GM23248 (cell line): ENCODE measurements at regions not wholly inside any gene's neighbourhood (a gene's known extent, or its start where the extent isn't known, plus 50 kb on each side); places are given as distances from the start of the nearest gene placed in this dataset.

Experiments
- DNase-seq: peaks from one replicate; pipeline ENCODE4 v3.0.0-alpha.2; 2015
- H2AFZ ChIP-seq: fragments of 200-600 bp; sonication (generic); 2 replicates; pipeline ENCODE4 v1.6.1; 2016; ENCODE audit warnings: antibody characterized with exemption
- H3F3A ChIP-seq: fragments of 200-600 bp; sonication (generic); 2 replicates; pipeline ENCODE4 v1.6.1; 2016; ENCODE audit warnings: mild to moderate bottlenecking, antibody characterized with exemption, mixed run types; ENCODE audit not compliant: insufficient read depth
- H3K27ac ChIP-seq: fragments of 200-600 bp; sonication (generic); 2 replicates; pipeline ENCODE4 v1.5.1; 2016; ENCODE audit warnings: mild to moderate bottlenecking
- H3K27me3 ChIP-seq: fragments of 200-600 bp; sonication (generic); replicated peaks from 2 replicates; pipeline ENCODE4 v1.6.1; 2016; ENCODE audit warnings: mild to moderate bottlenecking; ENCODE audit not compliant: insufficient read depth
- H3K36me3 ChIP-seq: fragments of 200-600 bp; sonication (generic); 2 replicates; pipeline ENCODE4 v1.6.1; 2016; ENCODE audit warnings: low read depth, mild to moderate bottlenecking
- H3K4me1 ChIP-seq: fragments of 200-600 bp; sonication (generic); 2 replicates; pipeline ENCODE4 v1.6.1; 2016; ENCODE audit warnings: mild to moderate bottlenecking; ENCODE audit not compliant: insufficient read depth
- H3K4me2 ChIP-seq: fragments of 200-600 bp; sonication (generic); one replicate; pipeline ENCODE4 v1.6.1; 2016; ENCODE audit warnings: mild to moderate bottlenecking; ENCODE audit not compliant: unreplicated experiment
- H3K4me3 ChIP-seq: fragments of 200-600 bp; sonication (generic); 2 replicates; pipeline ENCODE4 v1.5.1; 2016; ENCODE audit warnings: mild to moderate bottlenecking
- H3K79me2 ChIP-seq: fragments of 200-600 bp; sonication (generic); 2 replicates; pipeline ENCODE4 v1.6.1; 2016; ENCODE audit warnings: mild to moderate bottlenecking; ENCODE audit not compliant: insufficient read depth
- H3K9ac ChIP-seq: fragments of 200-600 bp; sonication (generic); 2 replicates; pipeline ENCODE4 v1.6.1; 2016; ENCODE audit warnings: mild to moderate bottlenecking
- H3K9me2 ChIP-seq: fragments of 200-600 bp; sonication (generic); 2 replicates; pipeline ENCODE4 v1.6.1; 2016; ENCODE audit warnings: mixed run types, mild to moderate bottlenecking, moderate library complexity; ENCODE audit not compliant: insufficient read depth
- H3K9me3 ChIP-seq: fragments of 200-600 bp; sonication (generic); one replicate; pipeline ENCODE4 v1.6.1; 2017; ENCODE audit warnings: low read depth
- H4K20me1 ChIP-seq: fragments of 200-600 bp; sonication (generic); 2 replicates; pipeline ENCODE4 v1.6.0; 2016; ENCODE audit not compliant: insufficient read depth
- EZH2 ChIP-seq: fragments of 200-600 bp; sonication (generic); IDR thresholded peaks from 2 replicates; pipeline ENCODE4 v1.6.1; 2018; ENCODE audit warnings: antibody characterized with exemption, mild to moderate bottlenecking; ENCODE audit not compliant: insufficient read depth, poor library complexity, severe bottlenecking
- EZH2phosphoT487 ChIP-seq: fragments of 200-600 bp; sonication (generic); IDR thresholded peaks from 2 replicates; pipeline ENCODE4 v1.6.1; 2018; ENCODE audit warnings: antibody characterized with exemption, moderate library complexity, mild to moderate bottlenecking, low read depth; ENCODE audit not compliant: insufficient read depth
- WGBS, 2 experiments: methylation state at CpG; one replicate each; pipeline ENCODE4 v1.1.6; 2015 to 2017; ENCODE audit warnings: low lambda C conversion rate in 2 of 2, low coverage in 1 of 2; ENCODE audit errors: missing lambda C conversion rate in 2 of 2; 5-methylcytosine and 5-hydroxymethylcytosine counted together
- in situ Hi-C: fragments of 300-500 bp; cut with MboI; formaldehyde crosslinking; loops from 2 replicates; pipeline ENCODE4 v1.15.0; 2020

DNA sequence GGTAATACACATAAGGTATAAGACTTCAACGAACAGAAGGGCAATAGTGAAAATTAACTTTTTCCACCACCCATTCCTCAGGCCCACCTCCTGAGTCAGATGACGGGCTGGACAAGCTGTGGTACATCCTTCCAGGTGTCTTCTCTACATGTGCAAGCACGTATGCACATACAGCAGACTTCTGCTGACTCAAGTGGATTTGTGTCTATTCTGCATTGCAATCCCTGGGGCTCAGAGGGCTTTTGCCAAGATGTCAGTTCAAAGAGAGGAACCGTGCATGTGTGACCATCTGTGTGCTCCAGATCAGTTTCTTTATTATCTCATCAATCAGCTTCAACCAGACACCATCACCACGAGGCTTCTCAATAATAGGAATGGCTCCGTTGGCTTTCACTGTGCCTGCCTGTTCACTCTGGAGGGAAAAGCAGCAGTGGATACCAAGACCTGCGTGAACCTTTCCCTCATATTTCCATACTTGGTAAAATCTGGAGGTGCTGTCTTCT lies 288.4 kb downstream of the MTRR start:
- no peaks in the 10 kb centered on the region for H3F3A ChIP-seq
- 7 to 12% methylated on average over 7 of the region's 7 CpGs for WGBS, 2 experiments

DNA sequence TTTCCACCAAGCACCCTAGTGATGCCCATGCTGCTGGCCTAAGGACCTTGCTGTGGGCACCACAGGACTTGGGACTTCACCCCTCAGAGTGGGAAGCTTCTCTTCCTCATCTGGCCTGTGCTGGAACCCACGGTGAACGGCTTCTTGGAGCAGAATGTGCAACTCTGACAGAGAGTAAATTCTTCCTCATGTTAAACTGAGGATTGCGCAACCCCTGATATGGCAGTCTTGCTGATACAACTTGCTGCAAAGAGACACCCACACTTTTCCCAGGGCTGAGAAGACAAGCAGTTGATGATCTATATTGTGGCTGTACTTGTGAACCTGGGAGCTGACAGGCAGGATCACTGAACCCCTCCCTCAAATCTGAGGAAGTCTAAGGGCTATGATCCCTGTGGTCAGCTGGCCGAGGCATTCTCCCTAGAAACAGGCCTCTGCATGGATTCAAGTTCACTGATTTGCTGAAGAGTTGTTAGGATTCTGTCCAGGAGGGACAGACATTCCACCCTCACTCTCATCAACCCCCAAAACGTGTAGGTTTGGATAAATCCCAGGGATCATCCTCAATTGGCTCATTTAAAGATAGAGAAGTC lies 307.2 kb downstream of the MTRR start:
- Histone ChIP-seq H3F3A (no peaks in the 10 kb centered on the region), H3K9ac (no peak overlapping the region), H3K79me2 (no peaks in the 10 kb centered on the region), H3K4me2 (no peak overlapping the region), H3K27ac (no peak overlapping the region), H3K27me3 (no peaks in the 10 kb centered on the region), H4K20me1 (no peaks in the 10 kb centered on the region), H3K36me3 (no peaks in the 10 kb centered on the region), H3K9me2 (no peaks in the 10 kb centered on the region), H2AFZ (no peak overlapping the region), H3K4me3 (no peak overlapping the region), H3K4me1 (no peaks in the 10 kb centered on the region), H3K9me3 (no peaks in the 10 kb centered on the region)
- DNase-seq: peak; percentile 30
- TF ChIP-seq EZH2phosphoT487 (no peak), EZH2 (no peak)
- 19 to 23% methylated on average over 5 of the region's 5 CpGs for WGBS, 2 experiments
- in situ Hi-C loops: no loop called here

More for the DNA sequence above, 288.4 kb downstream of the MTRR start:
- no peaks in the 10 kb centered on the region for H3K79me2 ChIP-seq
- no peak overlapping the region for H3K27ac ChIP-seq
- no peaks in the 10 kb centered on the region for H3K9me2 ChIP-seq
- no peaks in the 10 kb centered on the region for H3K4me1 ChIP-seq
- H3K36me3 ChIP-seq: no peaks in the 10 kb centered on the region
- H3K4me3 ChIP-seq: no peak overlapping the region
- no peak overlapping the region for H3K9ac ChIP-seq
- H3K27me3 ChIP-seq: no peaks in the 10 kb centered on the region
- no peak overlapping the region for H3K4me2 ChIP-seq
- no peak for DNase-seq
- H4K20me1 ChIP-seq: no peaks in the 10 kb centered on the region
- in situ Hi-C loops: no loop called here
- H3K9me3 ChIP-seq: peaks cover 3% of the 10 kb centered on the region
- no peak overlapping the region for H2AFZ ChIP-seq
- no peak for TF ChIP-seq EZH2phosphoT487
- no peak for TF ChIP-seq EZH2

DNA sequence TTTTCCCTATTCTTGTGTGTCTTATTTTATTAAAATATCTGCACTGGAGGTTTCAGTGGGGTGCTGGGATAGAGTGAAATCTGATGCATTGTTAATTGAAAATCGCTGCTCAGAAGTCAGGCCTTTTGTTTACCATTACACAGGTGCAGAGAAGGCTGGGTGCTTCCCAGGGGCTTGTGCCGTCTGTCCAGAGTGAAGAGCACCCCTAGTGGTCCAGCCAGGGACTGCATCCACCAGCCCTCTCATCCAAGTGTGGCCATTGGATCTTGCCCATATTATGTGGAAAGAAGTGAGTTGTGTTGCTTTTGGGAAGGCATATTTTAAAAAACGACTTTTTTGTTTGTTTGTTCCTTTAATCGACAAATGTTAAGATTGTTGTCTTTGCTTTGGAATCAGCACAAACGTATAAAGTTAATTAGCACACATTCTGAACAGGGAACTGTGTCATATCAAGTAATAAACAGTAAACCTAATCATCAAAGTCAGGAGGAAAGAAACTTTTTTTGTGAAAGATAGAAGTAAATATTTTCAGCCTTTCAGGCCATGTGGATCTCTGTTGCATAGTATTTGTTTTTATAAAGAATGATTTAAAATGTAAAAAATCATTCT lies 315.6 kb downstream of the MTRR start:
- Histone ChIP-seq H3K4me2 (no peak overlapping the region), H3K36me3 (no peaks in the 10 kb centered on the region), H3K79me2 (no peaks in the 10 kb centered on the region), H3K9me3 (no peaks in the 10 kb centered on the region), H3F3A (no peaks in the 10 kb centered on the region), H2AFZ (no peak overlapping the region), H3K4me3 (no peak overlapping the region), H3K9me2 (no peaks in the 10 kb centered on the region), H3K27ac (no peak overlapping the region), H4K20me1 (no peaks in the 10 kb centered on the region), H3K9ac (no peak overlapping the region), H3K4me1 (no peaks in the 10 kb centered on the region), H3K27me3 (no peaks in the 10 kb centered on the region)
- TF ChIP-seq EZH2phosphoT487 (no peak), EZH2 (no peak)
- in situ Hi-C loops: no loop called here
- WGBS, 2 experiments: 4 to 7% methylated on average over 5 of the region's 5 CpGs
- DNase-seq: peak; percentile 29

DNA sequence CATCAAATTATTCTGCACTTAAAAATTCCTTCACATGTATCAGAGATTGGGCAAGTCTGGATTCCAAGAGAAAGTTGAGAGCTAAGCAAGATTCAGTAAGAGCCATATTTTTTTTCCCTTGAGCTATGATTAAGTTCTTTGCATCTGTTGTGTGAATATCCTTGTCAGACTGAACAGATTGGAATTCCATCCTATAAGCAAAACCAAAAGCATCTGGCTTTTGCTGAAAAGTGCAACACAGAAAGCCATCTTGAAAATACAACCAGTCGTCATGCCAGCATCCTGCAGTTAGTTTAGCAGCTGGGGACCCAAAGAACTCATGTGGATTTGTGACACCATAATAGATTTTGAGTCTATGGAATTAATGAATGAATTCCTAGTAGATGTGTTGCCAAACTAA lies 316.9 kb downstream of the MTRR start:
- no peak overlapping the region for H3K4me2 ChIP-seq
- H3K9me3 ChIP-seq: no peaks in the 10 kb centered on the region
- no peak overlapping the region for H3K9ac ChIP-seq
- no peaks in the 10 kb centered on the region for H3K4me1 ChIP-seq
- WGBS, 2 experiments: 4 to 13% methylated on average over 1 of the region's 1 CpG
- H3K4me3 ChIP-seq: no peak overlapping the region
- H3K36me3 ChIP-seq: no peaks in the 10 kb centered on the region
- H3K79me2 ChIP-seq: no peaks in the 10 kb centered on the region
- H3F3A ChIP-seq: no peaks in the 10 kb centered on the region
- no peaks in the 10 kb centered on the region for H3K9me2 ChIP-seq
- no peak overlapping the region for H2AFZ ChIP-seq
- no peaks in the 10 kb centered on the region for H4K20me1 ChIP-seq
- H3K27me3 ChIP-seq: no peaks in the 10 kb centered on the region
- no peak for DNase-seq
- TF ChIP-seq EZH2phosphoT487: no peak
- TF ChIP-seq EZH2: no peak
- no peak overlapping the region for H3K27ac ChIP-seq
- in situ Hi-C loops: no loop called here
